ENCODE measurements at regions not wholly inside any gene's neighbourhood (a gene's known extent, or its start where the extent isn't known, plus 50 kb on each side); places are given as distances from the start of the nearest gene placed in this dataset.

GRCh38 chr1:41305576-41306363 lies 55.5 kb upstream of the FOXO6 start:
- H2BK120ac ChIP-seq (ENCODE audit: low read depth, low read length) = no peak overlapping the region
- POLR2A ChIA-PET (ENCODE audit: unreplicated experiment) = no interaction called here
- no peaks in the 10 kb centered on the region for H3K4me1 ChIP-seq (ENCODE audit: control insufficient read depth, insufficient read depth, low read length)
- intact Hi-C loops (cut with micrococcal nuclease) (no loop called here), in situ Hi-C loops (cut with MboI; ENCODE audit: low sequenced_read_pairs) (no loop called here), dilution Hi-C loops (cut with HindIII; ENCODE audit: low sequenced_read_pairs, unreplicated experiment) (no loop called here)
- H2BK5ac ChIP-seq (ENCODE audit: low read depth, low read length, poor library complexity, severe bottlenecking) = no peak overlapping the region
- H4K20me1 ChIP-seq (ENCODE audit: insufficient read depth, low read length) = no peaks in the 10 kb centered on the region
- BruUV-seq (replicated peaks) = no TSS peak
- H2BK20ac ChIP-seq (ENCODE audit: low read depth, low read length) = no peak overlapping the region
- H3K23ac ChIP-seq (ENCODE audit: low read depth, low read length) = no peak overlapping the region
- peaks cover 2% of the 10 kb centered on the region; the same call in 1 of the 2 replicates for H3K9me3 ChIP-seq (ENCODE audit: control insufficient read depth, insufficient read depth, low read length)
- 60% methylated on average over 1 of the region's 6 CpGs; no CpG with 5 or more reads in 1 of the 2 experiments for WGBS, 2 experiments (ENCODE audit: extremely low coverage in 2 of 2, insufficient read length in 1 of 2)
- H3K27me3 ChIP-seq (ENCODE audit: control insufficient read depth, insufficient read depth, low read length) = peaks cover 32% of the 10 kb centered on the region
- H2AK9ac ChIP-seq (replicated peaks; ENCODE audit: low read depth, low read length, poor library complexity) = no peak overlapping the region
- H3K4me3 ChIP-seq (ENCODE audit: insufficient read depth, low read depth, low read length) = no peak overlapping the region
- H3K9ac ChIP-seq (ENCODE audit: low read depth, low read length) = no peak overlapping the region
- no peaks in the 10 kb centered on the region for H3K79me1 ChIP-seq (ENCODE audit: low read depth in 1 of 2, low read length in 2 of 2)
- H3K27ac ChIP-seq (ENCODE audit: insufficient read depth, low read length) = no peak overlapping the region
- H3K4me2 ChIP-seq (ENCODE audit: low read depth, low read length) = no peak overlapping the region
- TF ChIP-seq CTCF (conservative IDR thresholded peaks at IDR 0.05; ENCODE audit: low read depth, low read length) = no peak
- no peak for TF ChIP-seq MAZ (IDR thresholded peaks at IDR 0.05; ENCODE audit: borderline replicate concordance, low read depth, low read length)
- TF ChIP-seq USF2 (IDR thresholded peaks at IDR 0.05; ENCODE audit: low read depth, low read length) = no peak
- no peak for TF ChIP-seq NFE2L2 (IDR thresholded peaks at IDR 0.05; ENCODE audit: low read depth, low read length)
- TF ChIP-seq SMC3 (IDR thresholded peaks at IDR 0.05; ENCODE audit: low read depth, low read length) = no peak
- no peak for TF ChIP-seq BHLHE40 (IDR thresholded peaks at IDR 0.05; ENCODE audit: low read depth, low read length)
- no peak for TF ChIP-seq POLR2A (IDR thresholded peaks at IDR 0.05; ENCODE audit: low read depth, low read length)
- no peak for TF ChIP-seq ELK1 (IDR thresholded peaks at IDR 0.05; ENCODE audit: borderline replicate concordance, low read depth, low read length)
- no peak for TF ChIP-seq MAFK (IDR thresholded peaks at IDR 0.05; ENCODE audit: low read depth, low read length)
- no peak for TF ChIP-seq CEBPB (IDR thresholded peaks at IDR 0.05; ENCODE audit: low read depth, low read length)
- no peak for TF ChIP-seq RAD21 (IDR thresholded peaks at IDR 0.05; ENCODE audit: low read length)
- TF ChIP-seq FOS (IDR thresholded peaks at IDR 0.05; ENCODE audit: low read depth, low read length) = no peak
- TF ChIP-seq RFX5 (IDR thresholded peaks at IDR 0.05; ENCODE audit: low read depth, low read length) = no peak
- TF ChIP-seq MXI1 (IDR thresholded peaks at IDR 0.05; ENCODE audit: borderline replicate concordance, low read depth, low read length) = no peak
- H3K14ac ChIP-seq (replicated peaks; ENCODE audit: low read depth, low read length) = no peak overlapping the region
- DNase-seq = no peak
- CTCF ChIA-PET = interaction anchor here (0.7 kb wide), 1 partner anchor 26 kb away, joined by 3 read pairs; no protein-coding TSS in a partner anchor
- H3K36me3 ChIP-seq (ENCODE audit: control insufficient read depth, insufficient read depth, low read length) = no peaks in the 10 kb centered on the region
- H3K18ac ChIP-seq (ENCODE audit: low read depth, low read length) = no peak overlapping the region
- no peak overlapping the region for H2AK5ac ChIP-seq (ENCODE audit: low read depth, low read length)
- H4K8ac ChIP-seq (ENCODE audit: low read depth in 2 of 2, low read length in 2 of 2) = no peak overlapping the region
- H4K91ac ChIP-seq (ENCODE audit: insufficient read depth, low read depth, low read length) = no peak overlapping the region
- no peak overlapping the region for H3K56ac ChIP-seq (ENCODE audit: extremely low read depth, insufficient read depth, low read length)
- no peak overlapping the region for H4K5ac ChIP-seq (ENCODE audit: low read depth, low read length)
- H3K9me1 ChIP-seq (ENCODE audit: insufficient read depth, low read length) = no peaks in the 10 kb centered on the region
- no peak overlapping the region for H2BK15ac ChIP-seq (ENCODE audit: low read depth, low read length)
- no peak overlapping the region for H3K4ac ChIP-seq (ENCODE audit: low read depth, low read length)
- H2AFZ ChIP-seq (replicated peaks; ENCODE audit: low read length, poor library complexity) = no peak overlapping the region
- no peak for ATAC-seq (ENCODE audit: low read depth)

All from IMR-90 (cell line).